ENCODE measurements at regions not wholly inside any gene's neighbourhood (a gene's known extent, or its start where the extent isn't known, plus 50 kb on each side); places are given as distances from the start of the nearest gene placed in this dataset.
A peak's percentile ranks its signal among the peaks of the same experiment; 100 is the strongest.

- no peaks in the 10 kb centered on the region for H3K27me3 ChIP-seq
- H3K4me3 ChIP-seq: no peak overlapping the region
- no peak overlapping the region for H3K27ac ChIP-seq
- TF ChIP-seq CTCF (IDR thresholded peaks at IDR 0.05): no peak
- no peaks in the 10 kb centered on the region for H3K36me3 ChIP-seq
- H3K4me1 ChIP-seq: peaks cover 0 to 17% of the 10 kb centered on the region in 2 donors
- no peak for DNase-seq (ENCODE audit: low spot score)
- H3K9me3 ChIP-seq: no peaks in the 10 kb centered on the region
Measured at GRCh38 chr10:21176934-21177480, 279.9 kb upstream of the NEBL start.

GRCh38 chr10:21175797-21176196 is 278.7 kb upstream of the NEBL start:
- TF ChIP-seq CTCF (IDR thresholded peaks at IDR 0.05): no peak
- H3K36me3 ChIP-seq: no peaks in the 10 kb centered on the region
- no peak overlapping the region for H3K27ac ChIP-seq
- H3K4me1 ChIP-seq: peaks cover 0 to 17% of the 10 kb centered on the region in 2 donors
- DNase-seq (ENCODE audit: low spot score): no peak
- H3K27me3 ChIP-seq: no peaks in the 10 kb centered on the region
- H3K9me3 ChIP-seq: no peaks in the 10 kb centered on the region
- H3K4me3 ChIP-seq: no peak overlapping the region

GRCh38 chr10:21174715-21175495 is 277.8 kb upstream of the NEBL start:
- Histone ChIP-seq H3K27ac (peak overlapping the region; percentile 50 to 55), H3K9me3 (no peaks in the 10 kb centered on the region), H3K27me3 (no peaks in the 10 kb centered on the region), H3K4me3 (peak overlapping the region; percentile 60 to 62), H3K4me1 (peaks cover 0 to 17% of the 10 kb centered on the region in 2 donors), H3K36me3 (no peaks in the 10 kb centered on the region)
- DNase-seq (ENCODE audit: low spot score): no peak
- no peak for TF ChIP-seq CTCF (IDR thresholded peaks at IDR 0.05)

GRCh38 chr10:21173802-21174714 is 276.9 kb upstream of the NEBL start:
- Histone ChIP-seq H3K27me3 (no peaks in the 10 kb centered on the region), H3K4me1 (peaks cover 0 to 17% of the 10 kb centered on the region in 2 donors), H3K4me3 (peak overlapping the region; percentile 60 to 62), H3K9me3 (no peaks in the 10 kb centered on the region), H3K27ac (peak overlapping the region; percentile 50 to 55), H3K36me3 (no peaks in the 10 kb centered on the region)
- no peak for TF ChIP-seq CTCF (IDR thresholded peaks at IDR 0.05)
- DNase-seq (ENCODE audit: low spot score): no peak

GRCh38 chr10:21172930-21173801 is 276.1 kb upstream of the NEBL start:
- peak overlapping the region; percentile 60 to 62 for H3K4me3 ChIP-seq
- no peak for DNase-seq (ENCODE audit: low spot score)
- peaks cover 0 to 17% of the 10 kb centered on the region in 2 donors for H3K4me1 ChIP-seq
- no peaks in the 10 kb centered on the region for H3K36me3 ChIP-seq
- no peaks in the 10 kb centered on the region for H3K9me3 ChIP-seq
- peak overlapping the region; percentile 50 to 55 for H3K27ac ChIP-seq
- no peaks in the 10 kb centered on the region for H3K27me3 ChIP-seq
- TF ChIP-seq CTCF (IDR thresholded peaks at IDR 0.05): no peak

Data from right atrium auricular region (tissue), 2 donors.